Ovary (tissue), 3 donors: ENCODE measurements at regions not wholly inside any gene's neighbourhood (a gene's known extent, or its start where the extent isn't known, plus 50 kb on each side); places are given as distances from the start of the nearest gene placed in this dataset.

Source experiments
- EP300 ChIP-seq: sonication (generic); formaldehyde crosslinking; IDR thresholded peaks from one replicate; pipeline ENCODE4 v1.6.1; 2017; ENCODE audit warnings: antibody characterized with exemption
- POLR2A ChIP-seq: fragments of 450-650 bp; IDR thresholded peaks from one replicate; pipeline ENCODE4 v1.6.1; 2017; ENCODE audit warnings: antibody characterized with exemption, mild to moderate bottlenecking, moderate library complexity
- TF ChIP-seq, protein P1 (sequence below), 3 donors: fragments of 450-650 bp in 2 of 3; fragments of 200-600 bp in 1 of 3; IDR thresholded peaks; one replicate each; pipeline versions ENCODE4 v1.5.1 to v1.8.0; 2016 to 2022; ENCODE audit warnings: antibody characterized with exemption in 3 of 3, mild to moderate bottlenecking in 1 of 3
- donor health status: DM: no; HTN: no; CAD: no.

DNA sequence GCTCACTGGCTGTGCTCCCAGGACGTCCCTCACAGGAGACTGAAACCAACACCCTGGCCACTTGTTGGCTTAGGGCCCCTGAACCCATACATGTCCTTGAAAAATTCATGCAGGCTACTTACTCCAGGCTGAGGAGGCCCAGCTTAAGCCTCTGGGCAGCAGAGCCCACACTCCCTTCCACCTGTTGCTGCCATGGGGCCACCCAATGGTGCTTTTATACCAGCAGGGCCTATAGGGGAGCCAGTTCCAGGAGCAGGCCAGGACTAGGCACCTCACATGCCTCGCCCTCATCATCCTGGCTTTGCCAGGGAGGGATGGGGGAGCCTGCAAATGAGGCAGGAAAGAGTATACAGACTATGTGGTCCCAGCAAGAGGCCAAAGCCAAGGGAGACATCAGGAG, 181.7 kb upstream of the NECTIN1 start:
- TF ChIP-seq, protein P1, sequence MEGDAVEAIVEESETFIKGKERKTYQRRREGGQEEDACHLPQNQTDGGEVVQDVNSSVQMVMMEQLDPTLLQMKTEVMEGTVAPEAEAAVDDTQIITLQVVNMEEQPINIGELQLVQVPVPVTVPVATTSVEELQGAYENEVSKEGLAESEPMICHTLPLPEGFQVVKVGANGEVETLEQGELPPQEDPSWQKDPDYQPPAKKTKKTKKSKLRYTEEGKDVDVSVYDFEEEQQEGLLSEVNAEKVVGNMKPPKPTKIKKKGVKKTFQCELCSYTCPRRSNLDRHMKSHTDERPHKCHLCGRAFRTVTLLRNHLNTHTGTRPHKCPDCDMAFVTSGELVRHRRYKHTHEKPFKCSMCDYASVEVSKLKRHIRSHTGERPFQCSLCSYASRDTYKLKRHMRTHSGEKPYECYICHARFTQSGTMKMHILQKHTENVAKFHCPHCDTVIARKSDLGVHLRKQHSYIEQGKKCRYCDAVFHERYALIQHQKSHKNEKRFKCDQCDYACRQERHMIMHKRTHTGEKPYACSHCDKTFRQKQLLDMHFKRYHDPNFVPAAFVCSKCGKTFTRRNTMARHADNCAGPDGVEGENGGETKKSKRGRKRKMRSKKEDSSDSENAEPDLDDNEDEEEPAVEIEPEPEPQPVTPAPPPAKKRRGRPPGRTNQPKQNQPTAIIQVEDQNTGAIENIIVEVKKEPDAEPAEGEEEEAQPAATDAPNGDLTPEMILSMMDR (IDR thresholded peaks at IDR 0.05) = no peak
- TF ChIP-seq EP300 (no peak), POLR2A (no peak)
